GM12878 (cell line): ENCODE measurements at regions not wholly inside any gene's neighbourhood (a gene's known extent, or its start where the extent isn't known, plus 50 kb on each side); places are given as distances from the start of the nearest gene placed in this dataset.

Experiments used
- ATAC-seq: fragments of 200-7000 bp; cut with Tn5 transposase; 3 replicates; pipeline ENCODE4 v1.9.1; 2020; ENCODE audit warnings: mild to moderate bottlenecking, moderate library complexity
- BruUV-seq: library from RNA; stranded (reverse); fragments of 400-500 nt; replicated peaks from 2 replicates; lab custom pipeline; 2021; lab: Mats Ljungman, UMichigan
- CTCF ChIA-PET: fragments of 300-600 bp; sonication (Branson Sonifier 250); formaldehyde crosslinking; extraction: SDS; loops from one replicate; lab custom pipeline; 2021; ENCODE audit warnings: inconsistent platforms; lab: Yijun Ruan, JAX
- POLR2A ChIA-PET: fragments of 350-600 bp; formaldehyde crosslinking; extraction: SDS; loops from one replicate; lab custom pipeline; 2021; ENCODE audit warnings: inconsistent platforms; lab: Charles Lee
- RAD21 ChIA-PET: fragments of 300-600 bp; sonication (Branson Sonifier 250); formaldehyde crosslinking; loops from one replicate; lab custom pipeline; 2023; ENCODE audit warnings: antibody characterized with exemption; ENCODE audit not compliant: unreplicated experiment; lab: Charles Lee
- SMC1A ChIA-PET: fragments of 300-600 bp; sonication (Branson Sonifier 250); formaldehyde crosslinking; loops from one replicate; lab custom pipeline; 2023; ENCODE audit not compliant: unreplicated experiment, uncharacterized antibody; lab: Charles Lee
- DNase-seq: peaks from one replicate; pipeline ENCODE4 v3.0.0-alpha.2; 2011; ENCODE audit warnings: low read depth, low spot score
- FAIRE-seq: peaks from 3 replicates; lab custom pipeline; 2011; peaks lifted over from hg19 to GRCh38; lab: Jason Lieb, UNC
- H2AFZ ChIP-seq: 2 replicates; pipeline ENCODE4 v1.6.0; 2011; ENCODE audit warnings: low read depth, low read length, control low read depth; ENCODE audit not compliant: control insufficient read depth
- H3K27ac ChIP-seq: 2 replicates; pipeline ENCODE4 v1.5.1; 2011; ENCODE audit warnings: control low read depth; ENCODE audit not compliant: control insufficient read depth, insufficient read depth
- H3K27me3 ChIP-seq, 2 experiments: replicated peaks in 1 of 2; 2 replicates each; pipeline versions ENCODE4 v1.6.0 to v1.6.1; 2011; ENCODE audit warnings: low read length in 1 of 2; ENCODE audit not compliant: control insufficient read depth in 2 of 2, insufficient read depth in 2 of 2
- H3K36me3 ChIP-seq, 2 experiments: 2 replicates each; pipeline ENCODE4 v1.5.1; 2011; ENCODE audit warnings: low read length in 1 of 2; ENCODE audit not compliant: control insufficient read depth in 2 of 2, insufficient read depth in 2 of 2
- H3K4me1 ChIP-seq: 2 replicates; pipeline ENCODE4 v1.6.1; 2011; ENCODE audit warnings: mild to moderate bottlenecking, low read length, moderate library complexity, mixed read lengths; ENCODE audit not compliant: control insufficient read depth, insufficient read depth
- H3K4me2 ChIP-seq: 2 replicates; pipeline ENCODE4 v1.6.0; 2011; ENCODE audit warnings: control low read depth; ENCODE audit not compliant: control insufficient read depth, insufficient read depth
- H3K4me3 ChIP-seq: fragments of 200-600 bp; sonication (generic); 2 replicates; pipeline ENCODE4 v1.5.1; 2016
- H3K79me2 ChIP-seq: 2 replicates; pipeline ENCODE4 v1.6.0; 2011; ENCODE audit warnings: low read length; ENCODE audit not compliant: control insufficient read depth, insufficient read depth
- H3K9ac ChIP-seq: 2 replicates; pipeline ENCODE4 v1.8.0; 2011; ENCODE audit warnings: low read length, control low read depth, mixed read lengths; ENCODE audit not compliant: control insufficient read depth, insufficient read depth
- H3K9me3 ChIP-seq: replicated peaks from 3 replicates; pipeline ENCODE4 v1.5.1; 2011; ENCODE audit warnings: mild to moderate bottlenecking, low read length; ENCODE audit not compliant: control insufficient read depth, insufficient read depth
- H4K20me1 ChIP-seq: 2 replicates; pipeline ENCODE4 v1.6.0; 2011; ENCODE audit not compliant: control insufficient read depth, insufficient read depth
- BACH1 ChIP-seq: fragments of 450-650 bp; IDR thresholded peaks from 2 replicates; pipeline ENCODE4 v1.6.1; 2017; ENCODE audit warnings: mild to moderate bottlenecking, borderline replicate concordance
- EGR1 ChIP-seq, 2 experiments: IDR thresholded peaks; 1 replicate in 1 of 2; 2 replicates in 1 of 2; pipeline ENCODE4 v1.6.1; 2011 to 2012; ENCODE audit warnings: low read depth in 2 of 2, low read length in 2 of 2, borderline replicate concordance in 1 of 2, mild to moderate bottlenecking in 1 of 2, moderate library complexity in 1 of 2
- EZH2 ChIP-seq: IDR thresholded peaks from 2 replicates; pipeline ENCODE4 v1.6.1; 2012; ENCODE audit warnings: low read depth, mild to moderate bottlenecking, control low read depth, inconsistent platforms, low read length, borderline replicate concordance; ENCODE audit not compliant: control insufficient read depth
- KAT2A ChIP-seq: conservative IDR thresholded peaks from 2 replicates; pipeline ENCODE4 v1.6.1; 2011; ENCODE audit warnings: low read depth, low read length; ENCODE audit not compliant: control insufficient read depth
- MAX ChIP-seq: IDR thresholded peaks from 2 replicates; pipeline ENCODE4 v1.6.1; 2012; ENCODE audit warnings: low read depth, low read length, improper control_type of control experiment
- MTA2 ChIP-seq: fragments of 450-650 bp; IDR thresholded peaks from 2 replicates; pipeline ENCODE4 v1.6.1; 2016; ENCODE audit warnings: low read depth, mild to moderate bottlenecking, moderate library complexity
- MYC ChIP-seq: IDR thresholded peaks from 2 replicates; pipeline ENCODE4 v1.6.1; 2011; ENCODE audit warnings: mild to moderate bottlenecking, low read length, moderate library complexity, inconsistent platforms; ENCODE audit not compliant: insufficient read depth, insufficient replicate concordance, insufficient read length, severe bottlenecking
- NFIC ChIP-seq: IDR thresholded peaks from 2 replicates; pipeline ENCODE4 v1.6.1; 2012; ENCODE audit warnings: low read depth, mild to moderate bottlenecking, inconsistent platforms, low read length, moderate library complexity
- NFXL1 ChIP-seq: fragments of 450-650 bp; IDR thresholded peaks from 2 replicates; pipeline ENCODE4 v1.6.1; 2017; ENCODE audit warnings: antibody characterized with exemption, mild to moderate bottlenecking, borderline replicate concordance
- NRF1 ChIP-seq: conservative IDR thresholded peaks from 2 replicates; pipeline ENCODE4 v1.6.1; 2011; ENCODE audit warnings: mild to moderate bottlenecking, low read depth, low read length, improper control_type of control experiment
- RAD51 ChIP-seq: fragments of 450-650 bp; IDR thresholded peaks from 2 replicates; pipeline ENCODE4 v1.6.1; 2016; ENCODE audit warnings: moderate library complexity, mild to moderate bottlenecking, inconsistent platforms
- SIX5 ChIP-seq: IDR thresholded peaks from 2 replicates; pipeline ENCODE4 v1.6.1; 2011; ENCODE audit warnings: mild to moderate bottlenecking, low read depth, low read length, moderate library complexity; ENCODE audit not compliant: severe bottlenecking
- SMC3 ChIP-seq: IDR thresholded peaks from 2 replicates; pipeline ENCODE4 v1.6.1; 2011; ENCODE audit warnings: low read length, improper control_type of control experiment, borderline replicate concordance
- STAT3 ChIP-seq: IDR thresholded peaks from 2 replicates; pipeline ENCODE4 v1.6.1; 2011; ENCODE audit warnings: low read depth, low read length, improper control_type of control experiment
- TCF12 ChIP-seq: IDR thresholded peaks from 2 replicates; pipeline ENCODE4 v1.6.1; 2011; ENCODE audit warnings: low read depth, mild to moderate bottlenecking, low read length
- ZNF217 ChIP-seq: fragments of 450-650 bp; IDR thresholded peaks from 2 replicates; pipeline ENCODE4 v1.6.1; 2017; ENCODE audit warnings: antibody characterized with exemption, mild to moderate bottlenecking
- WGBS: methylation state at CpG from one replicate; pipeline ENCODE4 v1.1.6; 2016; ENCODE audit warnings: low lambda C conversion rate; ENCODE audit not compliant: insufficient replicate concordance, insufficient coverage; ENCODE audit errors: missing lambda C conversion rate; 5-methylcytosine and 5-hydroxymethylcytosine counted together
- in situ Hi-C: fragments of 300-500 bp; cut with MboI; formaldehyde crosslinking; loops from 9 replicates; pipeline ENCODE4 v1.14.3; 2018; ENCODE audit warnings: mixed read lengths
- intact Hi-C: fragments of 100-400 bp; cut with micrococcal nuclease; formaldehyde crosslinking; loops from one replicate; pipeline ENCODE4 v1.14.2; 2022; ENCODE audit not compliant: unreplicated experiment

- no peaks in the 10 kb centered on the region for H3K4me1 ChIP-seq
- ChIA-PET POLR2A (no interaction called here), RAD21 (no interaction called here), CTCF (no interaction called here), SMC1A (interaction anchor here (0.7 kb wide), 1 partner anchor 217 kb away, joined by 3 read pairs; no protein-coding TSS in a partner anchor)
- no peak overlapping the region for H3K9ac ChIP-seq
- no peak for FAIRE-seq
- no peaks in the 10 kb centered on the region for H3K36me3 ChIP-seq
- H3K79me2 ChIP-seq = no peaks in the 10 kb centered on the region
- no peak overlapping the region for H3K4me3 ChIP-seq
- H2AFZ ChIP-seq = no peak overlapping the region
- in situ Hi-C loops = no loop called here
- WGBS = 3% methylated on average over 3 of the region's 3 CpGs
- no peak overlapping the region for H3K27ac ChIP-seq
- no peak overlapping the region for H3K4me2 ChIP-seq
- no TSS peak for BruUV-seq
- no peaks in the 10 kb centered on the region for H4K20me1 ChIP-seq
- no peak for DNase-seq
- intact Hi-C loops = no loop called here
- H3K9me3 ChIP-seq = no peaks in the 10 kb centered on the region
- no peaks in the 10 kb centered on the region for H3K27me3 ChIP-seq
- ATAC-seq = no peak
- no peak for TF ChIP-seq BACH1
- TF ChIP-seq MTA2 = no peak
- TF ChIP-seq NFXL1 = no peak
- no peak for TF ChIP-seq KAT2A
- TF ChIP-seq SIX5 = no peak
- TF ChIP-seq MAX = no peak
- no peak for TF ChIP-seq MYC
- TF ChIP-seq NFIC = no peak
- no peak for TF ChIP-seq SMC3
- TF ChIP-seq EGR1 (IDR thresholded peaks at IDR 0.05; ENCODE audit: borderline replicate concordance in 1 of 2, low read depth in 2 of 2, low read length in 2 of 2) = no peak
- TF ChIP-seq RAD51 = no peak
- TF ChIP-seq ZNF217 = no peak
- no peak for TF ChIP-seq STAT3
- no peak for TF ChIP-seq NRF1
- TF ChIP-seq EZH2 = no peak
- TF ChIP-seq TCF12 = no peak
Observed at GRCh38 chr7:12102126-12102525, 109.0 kb upstream of the TMEM106B start.
